ENCODE measurements at regions not wholly inside any gene's neighbourhood (a gene's known extent, or its start where the extent isn't known, plus 50 kb on each side); places are given as distances from the start of the nearest gene placed in this dataset.

DNA sequence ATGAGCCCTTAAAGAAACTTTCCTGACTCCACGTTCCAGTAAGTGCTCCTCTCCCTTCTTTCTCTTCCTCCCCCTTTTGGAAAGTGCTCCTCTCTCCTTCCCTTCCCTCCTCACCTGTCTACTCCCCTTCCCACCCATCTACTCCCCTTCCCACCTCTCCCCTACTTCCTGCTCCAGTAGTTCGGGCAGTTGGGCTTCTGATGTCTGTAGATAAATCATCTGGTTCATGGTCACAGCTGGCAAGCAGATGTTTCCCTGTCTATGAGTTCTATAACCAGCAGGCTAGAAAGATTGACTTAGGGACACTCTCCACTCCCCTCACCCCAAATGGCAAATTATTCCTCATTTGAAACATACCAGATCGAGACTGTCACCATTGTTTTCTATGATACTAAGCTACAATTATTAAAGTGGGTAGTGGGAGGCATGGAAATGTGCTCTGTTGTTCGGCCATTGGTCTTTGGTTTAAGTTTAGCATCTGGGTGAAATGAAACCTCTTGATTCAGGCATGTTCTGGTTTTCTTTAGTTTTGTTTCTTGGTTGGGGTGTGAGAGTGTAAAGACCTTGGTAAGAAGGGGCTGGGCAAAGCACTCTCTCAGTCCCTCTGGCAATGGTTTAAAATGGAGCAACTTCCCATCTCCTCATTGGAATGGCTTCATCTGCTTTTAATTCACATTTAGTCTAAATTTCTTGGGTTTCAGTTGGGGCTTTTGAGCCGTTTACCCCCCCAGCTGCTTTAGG, 413.2 kb upstream of the SPRED2 start:
- Histone ChIP-seq H3K27me3 (no peaks in the 10 kb centered on the region), H3K4me3 (no peak overlapping the region), H3K36me3 (no peaks in the 10 kb centered on the region), H3K4me1 (no peaks in the 10 kb centered on the region), H3K9me3 (no peaks in the 10 kb centered on the region), H3K27ac (no peak overlapping the region)
- intact Hi-C loops (cut with DNase I; ENCODE audit: low total_unique reads), result no loop called here
- no peak for TF ChIP-seq POLR2A (IDR thresholded peaks at IDR 0.05)
- no peak for TF ChIP-seq CTCF (IDR thresholded peaks at IDR 0.05 in 4 of 5, conservative IDR thresholded peaks at IDR 0.05 in 1 of 5)
- ATAC-seq (no peak), DNase-seq (no peak)
- in situ Hi-C loops (cut with MboI; ENCODE audit: low sequenced_read_pairs in 4 of 4), result no loop called here

DNA sequence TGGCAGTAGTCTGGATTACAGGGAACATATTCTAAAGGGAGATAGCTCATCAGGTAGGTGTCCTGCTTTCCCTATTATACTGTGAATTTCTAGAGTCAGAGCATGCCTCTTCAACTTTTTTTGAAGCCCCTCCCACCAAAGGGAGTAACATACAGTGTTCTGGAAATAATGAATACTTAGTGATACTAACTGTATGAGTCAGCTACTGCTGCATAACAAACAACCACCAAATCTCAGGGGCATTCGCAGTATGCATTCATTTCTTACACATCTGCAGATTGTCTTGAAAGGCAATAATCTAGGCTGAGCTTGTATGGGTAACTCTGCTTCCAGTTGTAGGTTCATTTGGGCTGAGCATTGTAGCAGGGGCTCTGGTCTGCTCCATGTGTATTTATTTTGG, 409.7 kb upstream of the SPRED2 start:
- H3K9me3 ChIP-seq, result no peaks in the 10 kb centered on the region
- no peak overlapping the region for H3K27ac ChIP-seq
- no peaks in the 10 kb centered on the region for H3K4me1 ChIP-seq
- H3K36me3 ChIP-seq, result no peaks in the 10 kb centered on the region
- intact Hi-C loops (cut with DNase I; ENCODE audit: low total_unique reads), result no loop called here
- ATAC-seq (no peak), DNase-seq (no peak)
- H3K27me3 ChIP-seq, result no peaks in the 10 kb centered on the region
- in situ Hi-C loops (cut with MboI; ENCODE audit: low sequenced_read_pairs in 4 of 4), result no loop called here
- TF ChIP-seq POLR2A (IDR thresholded peaks at IDR 0.05), result no peak
- TF ChIP-seq CTCF (IDR thresholded peaks at IDR 0.05 in 4 of 5, conservative IDR thresholded peaks at IDR 0.05 in 1 of 5), result no peak
- H3K4me3 ChIP-seq, result no peak overlapping the region

DNA sequence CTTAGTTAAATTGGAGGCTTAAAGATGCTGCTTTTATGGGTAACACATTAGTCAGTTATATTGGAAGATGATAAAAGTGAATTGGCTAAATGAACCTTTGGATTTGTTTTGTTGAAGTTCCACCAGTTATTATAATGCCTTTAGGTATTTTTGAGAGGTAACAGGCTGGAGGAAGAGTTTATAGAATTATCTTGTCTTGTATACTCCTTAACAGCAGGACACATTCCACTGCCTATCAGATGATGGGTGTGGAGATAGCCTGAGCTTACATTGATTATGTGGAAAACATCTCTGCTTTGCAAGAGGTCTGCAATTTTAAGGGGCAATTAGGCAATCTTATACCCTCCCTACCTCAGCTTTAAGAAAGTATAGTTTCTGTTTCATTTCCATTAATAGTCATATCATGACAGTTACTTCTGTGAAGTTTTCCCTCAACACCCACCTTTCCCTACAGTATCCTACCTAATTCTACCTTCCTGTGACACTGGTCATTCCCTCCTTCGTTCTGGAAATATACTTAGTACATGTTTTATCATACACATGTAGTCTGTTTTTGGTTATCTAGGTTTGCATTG, 403.7 kb upstream of the SPRED2 start:
- in situ Hi-C loops (cut with MboI; ENCODE audit: low sequenced_read_pairs in 4 of 4), result no loop called here

GRCh38 chr2:65834771-65835475, 402.5 kb upstream of the SPRED2 start:
- in situ Hi-C loops (cut with MboI; ENCODE audit: low sequenced_read_pairs in 4 of 4) (no loop called here), intact Hi-C loops (cut with DNase I; ENCODE audit: low total_unique reads) (no loop called here)
- no peaks in the 10 kb centered on the region for H3K9me3 ChIP-seq
- ATAC-seq (no peak), DNase-seq (no peak)
- H3K4me3 ChIP-seq, result no peak overlapping the region
- H3K27ac ChIP-seq, result no peak overlapping the region
- TF ChIP-seq POLR2A (IDR thresholded peaks at IDR 0.05) (no peak), CTCF (IDR thresholded peaks at IDR 0.05 in 4 of 5, conservative IDR thresholded peaks at IDR 0.05 in 1 of 5) (no peak)
- no peaks in the 10 kb centered on the region for H3K4me1 ChIP-seq
- no peaks in the 10 kb centered on the region for H3K27me3 ChIP-seq
- H3K36me3 ChIP-seq, result no peaks in the 10 kb centered on the region

More for the DNA sequence above, 403.7 kb upstream of the SPRED2 start:
- H3K27ac ChIP-seq, result no peak overlapping the region
- no peak overlapping the region for H3K4me3 ChIP-seq
- H3K36me3 ChIP-seq, result no peaks in the 10 kb centered on the region
- H3K27me3 ChIP-seq, result no peaks in the 10 kb centered on the region
- no peaks in the 10 kb centered on the region for H3K4me1 ChIP-seq
- DNase-seq (no peak), ATAC-seq (no peak)
- TF ChIP-seq POLR2A (IDR thresholded peaks at IDR 0.05) (no peak), CTCF (IDR thresholded peaks at IDR 0.05 in 4 of 5, conservative IDR thresholded peaks at IDR 0.05 in 1 of 5) (no peak)
- intact Hi-C loops (cut with DNase I; ENCODE audit: low total_unique reads), result no loop called here
- no peaks in the 10 kb centered on the region for H3K9me3 ChIP-seq
